ENCODE measurements at regions not wholly inside any gene's neighbourhood (a gene's known extent, or its start where the extent isn't known, plus 50 kb on each side); places are given as distances from the start of the nearest gene placed in this dataset.

DNA sequence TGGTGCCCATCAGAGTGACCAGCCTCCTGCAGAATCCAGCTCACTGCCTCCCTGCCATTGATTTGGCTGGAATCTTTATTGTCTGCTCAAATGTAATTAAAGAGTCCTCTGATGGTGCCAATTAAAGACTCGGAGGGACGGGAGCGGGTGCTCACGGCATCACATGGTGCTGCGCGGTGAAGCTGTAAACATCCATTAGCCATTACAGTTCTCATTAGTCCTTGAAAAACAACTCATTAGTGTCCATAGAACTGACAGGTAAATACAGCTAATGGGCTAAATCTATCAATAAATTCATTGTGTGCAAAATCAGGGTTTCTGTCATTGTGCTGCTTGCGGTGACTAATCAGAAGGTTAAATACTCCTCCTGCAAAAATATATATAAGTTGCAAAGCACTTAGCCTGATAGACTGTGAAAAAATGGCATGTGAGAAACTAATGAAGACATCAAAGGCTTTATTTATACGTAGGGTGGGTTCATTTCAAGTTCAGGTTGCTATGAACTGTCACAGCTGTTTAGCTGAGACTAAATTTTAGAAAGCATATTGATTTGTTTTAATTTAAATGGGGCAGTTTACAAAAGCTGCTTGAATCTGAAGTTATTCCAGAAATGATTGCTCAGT, 289.8 kb upstream of the POU3F1 start:
- DNase-seq (ENCODE audit: extremely low read depth, low read depth): no peak
- TF ChIP-seq, protein P1, sequence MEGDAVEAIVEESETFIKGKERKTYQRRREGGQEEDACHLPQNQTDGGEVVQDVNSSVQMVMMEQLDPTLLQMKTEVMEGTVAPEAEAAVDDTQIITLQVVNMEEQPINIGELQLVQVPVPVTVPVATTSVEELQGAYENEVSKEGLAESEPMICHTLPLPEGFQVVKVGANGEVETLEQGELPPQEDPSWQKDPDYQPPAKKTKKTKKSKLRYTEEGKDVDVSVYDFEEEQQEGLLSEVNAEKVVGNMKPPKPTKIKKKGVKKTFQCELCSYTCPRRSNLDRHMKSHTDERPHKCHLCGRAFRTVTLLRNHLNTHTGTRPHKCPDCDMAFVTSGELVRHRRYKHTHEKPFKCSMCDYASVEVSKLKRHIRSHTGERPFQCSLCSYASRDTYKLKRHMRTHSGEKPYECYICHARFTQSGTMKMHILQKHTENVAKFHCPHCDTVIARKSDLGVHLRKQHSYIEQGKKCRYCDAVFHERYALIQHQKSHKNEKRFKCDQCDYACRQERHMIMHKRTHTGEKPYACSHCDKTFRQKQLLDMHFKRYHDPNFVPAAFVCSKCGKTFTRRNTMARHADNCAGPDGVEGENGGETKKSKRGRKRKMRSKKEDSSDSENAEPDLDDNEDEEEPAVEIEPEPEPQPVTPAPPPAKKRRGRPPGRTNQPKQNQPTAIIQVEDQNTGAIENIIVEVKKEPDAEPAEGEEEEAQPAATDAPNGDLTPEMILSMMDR (IDR thresholded peaks at IDR 0.05; ENCODE audit: low read depth, low read length, missing control alignments): no peak
- H3K4me3 ChIP-seq (replicated peaks; ENCODE audit: low read depth, low read length): no peak overlapping the region

DNA sequence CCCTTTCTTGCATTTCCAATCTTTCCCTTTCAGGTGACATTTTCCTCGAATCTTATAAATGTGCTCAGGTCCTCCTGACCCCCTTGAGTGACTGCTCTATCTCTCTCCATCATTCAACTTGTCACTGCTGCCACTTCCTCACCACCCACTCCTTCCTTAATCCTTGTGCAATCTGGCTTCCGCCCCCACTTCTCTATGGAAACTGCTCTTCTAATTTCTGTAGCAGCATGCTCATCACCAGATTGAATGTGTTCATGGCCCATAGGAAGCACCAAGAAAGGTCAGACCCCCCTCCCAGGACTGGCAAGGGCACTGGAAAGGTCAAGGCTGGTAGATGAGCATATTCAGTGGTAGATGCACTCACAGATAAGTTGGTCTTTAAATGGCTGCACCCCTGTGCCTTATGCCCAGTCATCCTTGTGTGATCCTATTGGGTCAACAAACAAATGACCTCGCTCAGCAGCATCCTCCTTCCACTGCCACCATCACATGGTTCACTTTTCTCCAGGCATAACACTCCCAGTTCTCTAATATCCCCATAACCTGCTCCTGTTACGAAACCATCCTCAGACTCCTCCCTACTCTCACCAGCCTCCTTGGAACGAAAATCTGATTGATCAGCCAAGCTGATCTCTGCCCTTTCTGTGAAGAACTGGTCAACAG, 288.5 kb upstream of the POU3F1 start:
- no peak overlapping the region for H3K4me3 ChIP-seq (replicated peaks; ENCODE audit: low read depth, low read length)
- DNase-seq (ENCODE audit: extremely low read depth, low read depth): no peak
- TF ChIP-seq, protein P1 (IDR thresholded peaks at IDR 0.05; ENCODE audit: low read depth, low read length, missing control alignments): no peak

DNA sequence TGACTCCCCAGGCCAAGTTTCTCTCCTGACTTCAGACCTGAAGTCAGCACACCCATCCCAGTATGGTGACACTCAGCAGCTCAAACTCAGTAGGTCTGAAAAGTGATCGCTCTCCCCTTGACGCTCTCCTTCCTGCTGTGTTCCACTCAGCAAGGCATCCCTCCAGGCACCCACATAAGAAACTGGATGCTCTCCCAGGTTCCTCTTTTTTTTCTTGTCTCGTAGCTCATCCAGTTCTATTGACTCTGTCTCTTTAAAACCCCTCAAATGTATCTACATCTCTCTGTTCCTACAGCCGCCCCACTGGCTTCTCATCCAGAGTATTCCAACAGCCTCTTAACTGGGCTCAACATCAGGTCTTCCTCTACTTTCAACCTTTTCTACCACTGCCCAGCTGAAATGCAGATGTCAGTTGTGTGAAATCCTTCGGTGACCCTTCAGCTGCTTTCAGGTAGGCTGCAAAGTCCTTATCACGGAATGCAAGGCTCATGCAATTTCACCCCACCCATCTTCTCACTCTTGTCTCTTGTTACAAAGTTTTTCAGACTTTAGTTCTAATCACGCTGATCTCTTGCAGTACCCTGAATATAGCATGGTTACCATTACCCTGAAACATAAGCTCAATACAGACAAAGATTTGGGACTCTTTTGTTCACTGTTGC, 286.2 kb upstream of the POU3F1 start:
- H3K4me3 ChIP-seq (replicated peaks; ENCODE audit: low read depth, low read length): no peak overlapping the region
- TF ChIP-seq, protein P1 (IDR thresholded peaks at IDR 0.05; ENCODE audit: low read depth, low read length, missing control alignments): no peak
- DNase-seq (ENCODE audit: extremely low read depth, low read depth): no peak

DNA sequence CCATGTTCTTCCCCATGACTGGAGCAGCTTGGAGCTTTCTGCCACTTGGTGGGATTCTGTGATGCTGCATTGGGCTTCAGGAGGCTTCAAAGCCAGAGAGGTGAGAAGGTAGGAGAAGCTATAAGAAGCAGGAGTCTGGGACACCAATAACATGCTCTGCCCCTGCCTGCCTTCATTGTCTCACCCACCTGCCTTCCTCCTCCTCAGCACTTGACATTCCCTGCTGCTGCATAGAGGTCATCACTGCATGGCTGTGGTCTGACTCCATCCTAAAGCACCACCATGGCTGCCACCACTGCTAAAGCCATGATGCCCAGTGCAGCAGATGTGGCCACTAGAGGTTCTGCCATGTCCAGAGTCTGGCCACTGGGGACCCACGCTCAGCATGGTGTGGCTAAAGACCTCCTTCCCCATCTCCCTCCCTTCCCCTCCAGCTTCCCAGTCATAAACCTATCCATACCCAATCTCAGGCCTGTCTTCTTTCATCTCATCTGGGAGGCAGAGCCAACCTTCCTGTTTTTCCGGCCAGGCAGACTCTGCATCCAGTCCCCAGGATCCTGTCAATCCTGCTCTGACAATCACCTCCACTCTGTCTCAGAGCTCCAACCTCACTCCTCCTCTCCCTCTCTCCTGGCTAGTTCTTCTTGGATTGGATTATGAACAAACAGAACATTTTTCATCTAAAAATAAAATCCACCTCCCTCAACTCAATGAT, 285.1 kb upstream of the POU3F1 start:
- no peak overlapping the region for H3K4me3 ChIP-seq (replicated peaks; ENCODE audit: low read depth, low read length)
- DNase-seq (ENCODE audit: extremely low read depth, low read depth): no peak
- TF ChIP-seq, protein P1 (IDR thresholded peaks at IDR 0.05; ENCODE audit: low read depth, low read length, missing control alignments): no peak

DNA sequence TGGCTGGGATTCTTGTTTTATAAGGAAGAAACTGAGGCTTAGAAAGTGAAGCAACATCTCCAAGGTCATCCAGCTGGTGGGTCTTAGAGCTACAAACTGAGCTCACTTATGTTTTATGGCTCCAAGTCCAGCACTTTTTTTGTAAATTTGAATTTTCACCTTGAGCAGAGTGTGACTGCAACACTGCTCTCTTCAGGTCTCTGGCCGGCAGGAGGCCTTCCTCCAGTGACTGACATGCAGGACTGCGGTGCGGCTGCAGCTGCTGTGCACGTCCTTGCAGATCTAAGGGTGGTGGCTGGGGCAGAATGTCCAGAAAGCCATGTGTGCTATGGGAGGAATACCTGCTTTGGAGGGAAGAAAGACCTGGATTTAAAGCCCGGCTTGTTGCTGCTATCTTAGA, 284.2 kb upstream of the POU3F1 start:
- TF ChIP-seq, protein P1 (IDR thresholded peaks at IDR 0.05; ENCODE audit: low read depth, low read length, missing control alignments): no peak
- no peak overlapping the region for H3K4me3 ChIP-seq (replicated peaks; ENCODE audit: low read depth, low read length)
- no peak for DNase-seq (ENCODE audit: extremely low read depth, low read depth)

DNA sequence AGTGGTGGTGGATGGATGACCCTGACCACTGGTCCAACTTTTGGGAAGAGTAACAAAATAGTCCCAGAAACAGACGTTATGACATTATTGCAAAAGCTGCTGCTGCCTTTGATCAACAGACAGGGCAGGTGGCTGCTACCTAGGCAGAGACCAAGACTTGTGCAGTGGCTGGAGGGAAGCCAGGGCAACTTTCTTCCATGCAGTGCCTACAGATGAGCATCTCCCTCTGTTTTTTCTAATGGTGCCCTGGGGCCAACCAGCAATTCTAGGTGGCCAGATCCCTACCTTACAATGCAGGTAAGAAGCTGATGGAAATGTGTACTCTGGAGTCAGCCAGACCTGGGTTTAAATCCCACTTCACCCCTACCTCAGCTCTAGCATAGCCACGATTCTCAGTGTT, 283.1 kb upstream of the POU3F1 start:
- TF ChIP-seq, protein P1 (IDR thresholded peaks at IDR 0.05; ENCODE audit: low read depth, low read length, missing control alignments): no peak
- H3K4me3 ChIP-seq (replicated peaks; ENCODE audit: low read depth, low read length): no peak overlapping the region
- DNase-seq (ENCODE audit: extremely low read depth, low read depth): no peak
